GM23338 (cell line): ENCODE measurements at regions not wholly inside any gene's neighbourhood (a gene's known extent, or its start where the extent isn't known, plus 50 kb on each side); places are given as distances from the start of the nearest gene placed in this dataset.

Source experiments
- ATAC-seq: fragments of 200-7000 bp; cut with Tn5 transposase; 3 replicates; pipeline ENCODE4 v1.9.1; 2020
- DNase-seq: peaks from one replicate; pipeline ENCODE4 v3.0.0-alpha.2; 2015; ENCODE audit warnings: low spot score
- H2AFZ ChIP-seq: fragments of 200-600 bp; sonication (generic); 2 replicates; pipeline ENCODE4 v1.8.0; 2016; ENCODE audit warnings: antibody characterized with exemption, mild to moderate bottlenecking, moderate library complexity
- H3F3A ChIP-seq: fragments of 200-600 bp; sonication (generic); replicated peaks from 2 replicates; pipeline ENCODE4 v1.8.0; 2017; ENCODE audit warnings: antibody characterized with exemption, mixed run types, low read depth
- H3K27ac ChIP-seq: fragments of 200-600 bp; sonication (generic); 2 replicates; pipeline ENCODE4 v1.6.1; 2016; ENCODE audit warnings: low read depth
- H3K27me3 ChIP-seq: fragments of 200-600 bp; sonication (generic); 2 replicates; pipeline ENCODE4 v1.8.0; 2016; ENCODE audit warnings: mild to moderate bottlenecking, mixed run types, moderate library complexity; ENCODE audit not compliant: insufficient read depth
- H3K36me3 ChIP-seq: fragments of 200-600 bp; sonication (generic); 2 replicates; pipeline ENCODE4 v1.8.0; 2016; ENCODE audit warnings: mild to moderate bottlenecking; ENCODE audit not compliant: insufficient read depth
- H3K4me1 ChIP-seq: fragments of 200-600 bp; sonication (generic); 2 replicates; pipeline ENCODE4 v1.8.0; 2016; ENCODE audit warnings: mild to moderate bottlenecking, moderate library complexity; ENCODE audit not compliant: insufficient read depth
- H3K4me2 ChIP-seq: fragments of 200-600 bp; sonication (generic); 2 replicates; pipeline ENCODE4 v1.7.1; 2017; ENCODE audit warnings: mixed run types
- H3K4me3 ChIP-seq: fragments of 200-600 bp; sonication (generic); 2 replicates; pipeline ENCODE4 v1.6.1; 2016; ENCODE audit warnings: mixed run types
- H3K79me2 ChIP-seq: fragments of 200-600 bp; sonication (generic); replicated peaks from 2 replicates; pipeline ENCODE4 v1.8.0; 2017; ENCODE audit warnings: mild to moderate bottlenecking; ENCODE audit not compliant: insufficient read depth
- H3K9me2 ChIP-seq: fragments of 200-600 bp; sonication (generic); 2 replicates; pipeline ENCODE4 v1.8.0; 2017; ENCODE audit not compliant: insufficient read depth
- H4K20me1 ChIP-seq: fragments of 200-600 bp; sonication (generic); replicated peaks from 2 replicates; pipeline ENCODE4 v1.8.0; 2017; ENCODE audit warnings: mild to moderate bottlenecking; ENCODE audit not compliant: insufficient read depth
- H3K27ac Mint-ChIP-seq: 2 replicates; pipeline ENCODE4 v1.8.0; 2020; ENCODE audit warnings: inconsistent platforms, mild to moderate bottlenecking, moderate library complexity, mixed read lengths
- H3K27me3 Mint-ChIP-seq: 3 replicates; pipeline ENCODE4 v1.8.0; 2022; ENCODE audit warnings: low read depth, mild to moderate bottlenecking, moderate library complexity, mixed read lengths, inconsistent platforms; ENCODE audit not compliant: insufficient read depth, poor library complexity
- H3K36me3 Mint-ChIP-seq: 3 replicates; pipeline ENCODE4 v1.8.0; 2021; ENCODE audit warnings: low read depth, mild to moderate bottlenecking, inconsistent platforms, moderate library complexity, mixed read lengths
- H3K4me1 Mint-ChIP-seq: 3 replicates; pipeline ENCODE4 v1.8.0; 2020; ENCODE audit warnings: mild to moderate bottlenecking, inconsistent platforms, mixed read lengths
- H3K4me3 Mint-ChIP-seq: 3 replicates; pipeline ENCODE4 v1.8.0; 2021; ENCODE audit warnings: moderate library complexity, mild to moderate bottlenecking, inconsistent platforms, mixed read lengths
- H3K9me3 Mint-ChIP-seq: 3 replicates; pipeline ENCODE4 v1.8.0; 2020; ENCODE audit warnings: moderate library complexity, mild to moderate bottlenecking, inconsistent platforms, mixed read lengths
- EZH2 ChIP-seq: fragments of 200-600 bp; sonication (generic); IDR thresholded peaks from one replicate; pipeline ENCODE4 v1.8.0; 2017; ENCODE audit warnings: antibody characterized with exemption, mild to moderate bottlenecking, low read depth; ENCODE audit not compliant: unreplicated experiment
- JUNB ChIP-seq: IDR thresholded peaks from one replicate; pipeline ENCODE4 v1.6.1; 2016; ENCODE audit warnings: antibody characterized with exemption; ENCODE audit not compliant: unreplicated experiment
- NANOG ChIP-seq: IDR thresholded peaks from 2 replicates; pipeline ENCODE4 v1.6.1; 2016; ENCODE audit warnings: antibody characterized with exemption, borderline replicate concordance
- STAT1 ChIP-seq: IDR thresholded peaks from one replicate; pipeline ENCODE4 v1.6.1; 2016; ENCODE audit warnings: antibody characterized with exemption; ENCODE audit not compliant: unreplicated experiment
- ZNF331 ChIP-seq: fragments of 250-450 bp; sonication (Bioruptor Pico); IDR thresholded peaks from 2 replicates; pipeline ENCODE4 v1.5.0; 2020; ENCODE audit warnings: low read depth, mild to moderate bottlenecking, moderate library complexity
- TF ChIP-seq, protein P1 (sequence below), 2 experiments: fragments of 200-600 bp in 1 of 2; sonication (generic) in 1 of 2; conservative IDR thresholded peaks; 2 replicates each; pipeline versions ENCODE4 v1.5.1 to v1.6.1; 2016 to 2017; ENCODE audit warnings: antibody characterized with exemption in 2 of 2, low read depth in 2 of 2, mild to moderate bottlenecking in 2 of 2, moderate library complexity in 1 of 2
- TF ChIP-seq, protein P2 (sequence below): IDR thresholded peaks from 2 replicates; pipeline ENCODE4 v1.6.1; 2016; ENCODE audit warnings: antibody characterized with exemption

DNA sequence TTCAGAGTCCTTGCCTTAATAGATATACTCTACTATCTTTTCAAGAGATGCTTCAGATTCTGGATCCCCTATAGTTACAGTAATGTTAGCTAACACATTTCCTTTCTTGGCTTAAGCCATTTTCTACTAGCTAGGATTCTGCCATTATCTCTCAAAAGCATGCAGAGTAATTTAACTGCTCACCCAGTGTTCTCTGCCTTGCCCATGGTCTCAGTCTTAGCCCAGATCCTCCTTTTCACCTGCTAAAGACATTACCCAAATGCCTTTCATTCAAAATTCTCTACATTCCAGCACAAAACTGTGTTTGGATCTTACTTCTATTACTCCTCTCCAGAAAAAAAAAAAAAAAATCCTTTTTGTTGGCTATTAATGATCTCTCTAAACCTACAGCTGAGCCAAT is 474.2 kb upstream of the LRRTM1 start:
- peak; percentile 60 for ATAC-seq
- no peak overlapping the region for H2AFZ ChIP-seq
- no peak for TF ChIP-seq NANOG
- no peak for TF ChIP-seq JUNB
- TF ChIP-seq ZNF331, result no peak
- no peak for TF ChIP-seq EZH2
- TF ChIP-seq, protein P1, sequence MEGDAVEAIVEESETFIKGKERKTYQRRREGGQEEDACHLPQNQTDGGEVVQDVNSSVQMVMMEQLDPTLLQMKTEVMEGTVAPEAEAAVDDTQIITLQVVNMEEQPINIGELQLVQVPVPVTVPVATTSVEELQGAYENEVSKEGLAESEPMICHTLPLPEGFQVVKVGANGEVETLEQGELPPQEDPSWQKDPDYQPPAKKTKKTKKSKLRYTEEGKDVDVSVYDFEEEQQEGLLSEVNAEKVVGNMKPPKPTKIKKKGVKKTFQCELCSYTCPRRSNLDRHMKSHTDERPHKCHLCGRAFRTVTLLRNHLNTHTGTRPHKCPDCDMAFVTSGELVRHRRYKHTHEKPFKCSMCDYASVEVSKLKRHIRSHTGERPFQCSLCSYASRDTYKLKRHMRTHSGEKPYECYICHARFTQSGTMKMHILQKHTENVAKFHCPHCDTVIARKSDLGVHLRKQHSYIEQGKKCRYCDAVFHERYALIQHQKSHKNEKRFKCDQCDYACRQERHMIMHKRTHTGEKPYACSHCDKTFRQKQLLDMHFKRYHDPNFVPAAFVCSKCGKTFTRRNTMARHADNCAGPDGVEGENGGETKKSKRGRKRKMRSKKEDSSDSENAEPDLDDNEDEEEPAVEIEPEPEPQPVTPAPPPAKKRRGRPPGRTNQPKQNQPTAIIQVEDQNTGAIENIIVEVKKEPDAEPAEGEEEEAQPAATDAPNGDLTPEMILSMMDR (conservative IDR thresholded peaks at IDR 0.05; ENCODE audit: low read depth in 2 of 2), result no peak
- TF ChIP-seq, protein P2, sequence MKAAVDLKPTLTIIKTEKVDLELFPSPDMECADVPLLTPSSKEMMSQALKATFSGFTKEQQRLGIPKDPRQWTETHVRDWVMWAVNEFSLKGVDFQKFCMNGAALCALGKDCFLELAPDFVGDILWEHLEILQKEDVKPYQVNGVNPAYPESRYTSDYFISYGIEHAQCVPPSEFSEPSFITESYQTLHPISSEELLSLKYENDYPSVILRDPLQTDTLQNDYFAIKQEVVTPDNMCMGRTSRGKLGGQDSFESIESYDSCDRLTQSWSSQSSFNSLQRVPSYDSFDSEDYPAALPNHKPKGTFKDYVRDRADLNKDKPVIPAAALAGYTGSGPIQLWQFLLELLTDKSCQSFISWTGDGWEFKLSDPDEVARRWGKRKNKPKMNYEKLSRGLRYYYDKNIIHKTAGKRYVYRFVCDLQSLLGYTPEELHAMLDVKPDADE, result no peak

DNA sequence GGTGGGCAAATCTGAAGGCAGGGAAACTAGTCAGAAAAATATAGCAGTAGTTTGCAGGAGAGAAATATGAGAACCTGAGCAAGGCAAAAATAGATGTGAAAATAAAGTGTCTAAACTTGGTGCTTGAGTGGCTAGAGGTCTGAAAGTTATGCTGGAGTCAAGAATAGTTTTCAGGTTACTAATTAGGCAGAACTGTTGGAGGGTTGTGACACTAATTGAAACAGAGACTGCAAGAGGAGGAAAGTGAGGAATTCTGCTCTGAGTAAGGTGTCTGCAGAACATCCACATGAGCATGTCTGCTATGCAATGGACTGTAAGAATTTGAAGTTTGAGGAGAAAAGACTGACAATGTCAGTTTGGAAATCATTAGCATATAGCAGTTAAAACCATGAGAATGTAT is 444.0 kb upstream of the LRRTM1 start:
- Histone ChIP-seq H3K27me3 (no peaks in the 10 kb centered on the region), H3K9me2 (0 out of 2 replicates have a peak, but pooled peaks cover 2% of the 10 kb centered on the region), H3K79me2 (no peaks in the 10 kb centered on the region), H3K36me3 (no peaks in the 10 kb centered on the region), H3K4me2 (no peak overlapping the region), H2AFZ (no peak overlapping the region), H4K20me1 (no peaks in the 10 kb centered on the region), H3K4me3 (no peak overlapping the region), H3K4me1 (no peaks in the 10 kb centered on the region), H3F3A (no peaks in the 10 kb centered on the region), H3K27ac (no peak overlapping the region)
- H3K27me3 Mint-ChIP-seq, result no peaks in the 10 kb centered on the region
- H3K36me3 Mint-ChIP-seq, result no peaks in the 10 kb centered on the region
- no peak for TF ChIP-seq STAT1
- TF ChIP-seq, protein P2, result no peak
- no peaks in the 10 kb centered on the region for H3K4me1 Mint-ChIP-seq
- no peak overlapping the region for H3K27ac Mint-ChIP-seq
- ATAC-seq (no peak), DNase-seq (no peak)
- no peak overlapping the region for H3K4me3 Mint-ChIP-seq
- H3K9me3 Mint-ChIP-seq, result no peaks in the 10 kb centered on the region

More for the DNA sequence above, 474.2 kb upstream of the LRRTM1 start:
- Histone ChIP-seq H3K4me3 (no peak overlapping the region), H3K4me2 (no peak overlapping the region), H3K36me3 (no peaks in the 10 kb centered on the region; the same call in 1 of the 2 replicates), H3K27me3 (no peaks in the 10 kb centered on the region), H4K20me1 (no peaks in the 10 kb centered on the region), H3F3A (no peaks in the 10 kb centered on the region), H3K4me1 (peaks cover 9% of the 10 kb centered on the region), H3K79me2 (no peaks in the 10 kb centered on the region), H3K27ac (no peak overlapping the region; the same call in 1 of the 2 replicates), H3K9me2 (peaks cover 7% of the 10 kb centered on the region; the same call in 1 of the 2 replicates)
- Mint-ChIP-seq H3K9me3 (peaks cover 15% of the 10 kb centered on the region; the same call in 2 of the 3 replicates), H3K4me1 (peaks cover 10% of the 10 kb centered on the region; the same call in 2 of the 3 replicates), H3K36me3 (peaks cover 10% of the 10 kb centered on the region; the same call in 1 of the 3 replicates), H3K27ac (no peak overlapping the region), H3K27me3 (no peaks in the 10 kb centered on the region), H3K4me3 (no peak overlapping the region)
- DNase-seq, result peak; percentile 42
